Tibial nerve (tissue), 3 donors: ENCODE measurements at regions not wholly inside any gene's neighbourhood (a gene's known extent, or its start where the extent isn't known, plus 50 kb on each side); places are given as distances from the start of the nearest gene placed in this dataset.

Source experiments
- POLR2A ChIP-seq, 2 donors: fragments of 450-650 bp; IDR thresholded peaks; one replicate each; pipeline ENCODE4 v1.6.1; 2017; ENCODE audit warnings: antibody characterized with exemption in 2 of 2, mild to moderate bottlenecking in 2 of 2, moderate library complexity in 2 of 2
- TF ChIP-seq, protein P1 (sequence below), 5 experiments: fragments of 200-600 bp in 3 of 5; fragments of 450-650 bp in 2 of 5; sonication (generic) in 3 of 5; IDR thresholded peaks; one replicate each; pipeline ENCODE4 v1.5.1; 2016 to 2019; ENCODE audit warnings: antibody characterized with exemption in 5 of 5, mild to moderate bottlenecking in 3 of 5, moderate library complexity in 2 of 5

DNA sequence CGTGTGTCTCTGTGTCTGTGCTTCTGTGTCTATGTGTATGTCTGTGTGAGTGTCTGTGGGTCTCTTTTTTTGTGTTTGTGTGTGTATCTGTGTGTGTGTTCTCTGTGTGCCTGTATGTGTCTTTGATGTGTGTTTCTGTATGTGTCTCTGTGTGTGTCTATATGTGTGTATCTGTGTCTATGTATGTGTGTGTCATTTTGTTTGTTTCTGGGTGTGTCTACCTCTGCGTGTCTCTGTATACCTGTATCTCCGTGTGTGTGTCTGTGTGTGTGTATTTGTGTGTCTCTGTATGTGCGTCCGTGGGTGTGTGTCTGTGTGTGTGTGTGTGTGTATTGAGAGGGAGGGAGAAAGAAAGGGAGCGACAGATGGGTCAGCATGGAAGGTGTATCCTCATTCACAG lies 106.3 kb upstream of the TRABD2B start:
- TF ChIP-seq, protein P1, sequence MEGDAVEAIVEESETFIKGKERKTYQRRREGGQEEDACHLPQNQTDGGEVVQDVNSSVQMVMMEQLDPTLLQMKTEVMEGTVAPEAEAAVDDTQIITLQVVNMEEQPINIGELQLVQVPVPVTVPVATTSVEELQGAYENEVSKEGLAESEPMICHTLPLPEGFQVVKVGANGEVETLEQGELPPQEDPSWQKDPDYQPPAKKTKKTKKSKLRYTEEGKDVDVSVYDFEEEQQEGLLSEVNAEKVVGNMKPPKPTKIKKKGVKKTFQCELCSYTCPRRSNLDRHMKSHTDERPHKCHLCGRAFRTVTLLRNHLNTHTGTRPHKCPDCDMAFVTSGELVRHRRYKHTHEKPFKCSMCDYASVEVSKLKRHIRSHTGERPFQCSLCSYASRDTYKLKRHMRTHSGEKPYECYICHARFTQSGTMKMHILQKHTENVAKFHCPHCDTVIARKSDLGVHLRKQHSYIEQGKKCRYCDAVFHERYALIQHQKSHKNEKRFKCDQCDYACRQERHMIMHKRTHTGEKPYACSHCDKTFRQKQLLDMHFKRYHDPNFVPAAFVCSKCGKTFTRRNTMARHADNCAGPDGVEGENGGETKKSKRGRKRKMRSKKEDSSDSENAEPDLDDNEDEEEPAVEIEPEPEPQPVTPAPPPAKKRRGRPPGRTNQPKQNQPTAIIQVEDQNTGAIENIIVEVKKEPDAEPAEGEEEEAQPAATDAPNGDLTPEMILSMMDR (IDR thresholded peaks at IDR 0.05), result no peak
- TF ChIP-seq POLR2A (IDR thresholded peaks at IDR 0.05), result no peak
